ENCODE measurements at regions not wholly inside any gene's neighbourhood (a gene's known extent, or its start where the extent isn't known, plus 50 kb on each side); places are given as distances from the start of the nearest gene placed in this dataset.
"Not testable (repeated sequence)": the region's sequence is repeated elsewhere in the genome, so short reads cannot be mapped to it uniquely, and the experiment has no call there.

DNA sequence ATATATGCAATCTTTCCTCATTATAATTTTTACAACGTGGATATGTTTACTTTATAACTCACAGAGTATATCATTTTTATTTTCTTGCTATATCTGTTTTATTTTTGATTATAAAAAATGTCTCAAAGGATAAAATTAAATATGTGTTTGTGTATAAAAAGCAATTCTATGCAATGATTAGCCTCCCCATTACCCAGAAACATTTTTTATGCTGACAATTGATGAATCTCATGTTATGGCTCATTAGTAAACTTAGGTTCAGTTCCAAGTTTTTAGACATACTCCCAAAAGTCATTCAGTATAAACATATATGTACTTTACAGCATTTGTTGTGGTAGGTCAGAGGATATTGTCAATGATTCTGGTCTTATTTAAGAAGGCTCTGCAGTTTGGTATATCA is 540.1 kb upstream of the SPRY2 start:
- no peak overlapping the region for H3K27ac ChIP-seq
- H3K27me3 ChIP-seq = no peaks in the 10 kb centered on the region

DNA sequence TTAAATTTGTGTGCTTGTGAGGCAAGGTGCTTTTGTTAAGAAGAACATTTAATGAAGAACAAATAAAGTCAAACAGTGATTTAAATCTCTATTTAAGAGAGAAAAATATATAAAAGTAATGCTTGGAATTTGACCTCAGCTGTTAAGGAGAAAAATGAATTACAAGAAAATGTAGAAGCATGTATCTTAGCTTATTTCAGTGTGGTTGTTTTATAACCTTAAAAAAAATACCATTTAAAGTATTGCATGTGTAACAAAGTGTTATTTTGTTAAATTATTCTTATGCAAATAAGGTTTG is 537.0 kb upstream of the SPRY2 start:
- no peak for DNase-seq
- H3K4me1 ChIP-seq = peaks cover 16% of the 10 kb centered on the region
- H3K4me3 ChIP-seq = no peak overlapping the region
- H3K27ac ChIP-seq = no peak overlapping the region
- no peaks in the 10 kb centered on the region for H3K36me3 ChIP-seq
- H3K9me3 ChIP-seq (replicated peaks) = no peaks in the 10 kb centered on the region
- H3K27me3 ChIP-seq = no peaks in the 10 kb centered on the region

More for the DNA sequence above, 540.1 kb upstream of the SPRY2 start:
- no peaks in the 10 kb centered on the region for H3K9me3 ChIP-seq (replicated peaks)
- H3K4me3 ChIP-seq = no peak overlapping the region
- DNase-seq = no peak
- H3K36me3 ChIP-seq = no peaks in the 10 kb centered on the region
- H3K4me1 ChIP-seq = peaks cover 8% of the 10 kb centered on the region; the same call in 1 of the 2 replicates

DNA sequence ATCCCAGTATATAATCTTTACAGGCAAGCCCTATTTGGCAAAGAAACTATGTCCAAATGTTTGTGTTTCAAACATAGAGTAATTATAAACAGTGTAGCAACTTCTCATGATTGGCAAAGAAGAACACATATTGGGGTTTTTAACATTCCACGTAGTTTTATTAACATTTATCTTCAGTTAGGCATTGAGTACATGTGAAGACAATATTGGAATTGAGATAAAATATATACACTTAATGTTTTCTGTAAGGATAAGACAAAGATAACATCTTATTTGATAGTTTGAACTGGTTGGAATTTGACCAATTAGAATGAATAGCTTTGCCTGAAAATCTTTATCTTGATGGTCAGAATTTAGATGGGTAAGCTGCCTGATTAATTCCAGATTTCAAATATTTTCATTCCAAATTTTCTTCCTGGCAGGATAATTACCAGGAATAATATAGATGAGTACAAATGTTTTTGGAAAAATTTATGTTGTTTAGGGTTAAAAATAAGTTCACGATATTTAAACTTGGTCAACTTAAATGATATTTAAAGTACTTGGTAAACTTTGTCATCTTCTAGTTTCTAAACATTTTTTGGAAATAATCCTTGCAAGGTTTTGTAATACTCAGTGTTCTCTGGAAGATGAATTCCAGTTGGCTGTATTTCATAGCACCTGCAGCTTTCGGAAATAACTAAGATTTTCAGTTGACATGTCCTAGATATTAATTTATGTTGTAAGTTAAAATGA is 536.5 kb upstream of the SPRY2 start:
- H3K4me3 ChIP-seq = no peak overlapping the region
- H3K36me3 ChIP-seq = no peaks in the 10 kb centered on the region
- no peaks in the 10 kb centered on the region for H3K27me3 ChIP-seq
- DNase-seq = no peak
- no peak overlapping the region for H3K27ac ChIP-seq
- no peaks in the 10 kb centered on the region; the same call in 1 of the 2 replicates for H3K9me3 ChIP-seq (replicated peaks)
- H3K4me1 ChIP-seq = peaks cover 19% of the 10 kb centered on the region

DNA sequence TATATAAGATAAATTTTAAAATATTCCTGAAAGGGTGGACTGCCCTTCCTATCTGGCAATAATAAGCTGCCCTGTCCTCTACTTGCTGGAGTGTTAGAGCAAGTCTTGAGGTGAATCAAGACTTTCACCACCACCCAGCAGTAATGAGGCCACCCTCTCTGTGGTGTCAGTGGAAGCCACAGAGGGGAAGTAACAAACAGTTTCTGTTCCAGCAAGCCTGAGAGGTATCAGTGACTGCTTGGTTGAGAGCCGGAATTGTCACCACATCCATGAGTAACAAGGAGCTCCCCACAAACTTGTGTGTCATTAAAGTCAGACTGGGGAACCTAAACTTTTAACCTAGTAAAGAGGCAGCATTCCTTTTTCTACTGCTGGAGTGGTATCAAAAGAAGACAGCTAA is 532.7 kb upstream of the SPRY2 start:
- H3K27me3 ChIP-seq = no peaks in the 10 kb centered on the region
- no peaks in the 10 kb centered on the region; the same call in 1 of the 2 replicates for H3K9me3 ChIP-seq (replicated peaks)
- peaks cover 30% of the 10 kb centered on the region for H3K4me1 ChIP-seq
- H3K36me3 ChIP-seq = no peaks in the 10 kb centered on the region
- H3K4me3 ChIP-seq = no peak overlapping the region
- peak in 1 of 2 experiments; percentile 15 for DNase-seq
- H3K27ac ChIP-seq = no peak overlapping the region

DNA sequence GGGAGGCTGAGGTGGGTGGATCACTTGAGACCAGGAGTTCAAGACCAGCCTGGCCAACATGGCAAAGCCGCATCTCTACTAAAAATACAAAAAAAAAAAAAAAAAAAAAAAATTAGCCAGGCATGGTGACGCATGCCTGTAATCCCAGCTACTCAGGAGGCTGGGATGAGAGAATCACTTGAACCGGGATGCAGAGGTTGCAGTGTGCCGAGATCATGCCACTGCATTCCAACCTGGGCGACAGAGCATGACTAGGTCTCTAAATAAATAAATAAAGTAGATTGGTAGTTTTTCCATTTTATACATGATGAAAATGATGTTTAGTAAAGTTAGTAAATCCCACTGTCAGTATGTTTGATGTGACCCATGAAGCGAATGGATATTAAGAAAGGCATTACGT is 531.0 kb upstream of the SPRY2 start:
- H3K36me3 ChIP-seq; DNase-seq; H3K9me3 ChIP-seq (replicated peaks); H3K27me3 ChIP-seq; H3K4me3 ChIP-seq: not testable (repeated sequence)
- peak overlapping the region; percentile 61 for H3K27ac ChIP-seq
- H3K4me1 ChIP-seq = peaks cover 30% of the 10 kb centered on the region

- H3K36me3 ChIP-seq = no peaks in the 10 kb centered on the region
- H3K27ac ChIP-seq = peak overlapping the region; percentile 61
- H3K9me3 ChIP-seq (replicated peaks) = no peaks in the 10 kb centered on the region; the same call in 1 of the 2 replicates
- H3K27me3 ChIP-seq = no peaks in the 10 kb centered on the region
- DNase-seq = peak; percentile 67 to 93
- peak overlapping the region; percentile 21 for H3K4me3 ChIP-seq
- peaks cover 30% of the 10 kb centered on the region for H3K4me1 ChIP-seq
Observed at GRCh38 chr13:80871481-80871880, 530.6 kb upstream of the SPRY2 start.

DNA sequence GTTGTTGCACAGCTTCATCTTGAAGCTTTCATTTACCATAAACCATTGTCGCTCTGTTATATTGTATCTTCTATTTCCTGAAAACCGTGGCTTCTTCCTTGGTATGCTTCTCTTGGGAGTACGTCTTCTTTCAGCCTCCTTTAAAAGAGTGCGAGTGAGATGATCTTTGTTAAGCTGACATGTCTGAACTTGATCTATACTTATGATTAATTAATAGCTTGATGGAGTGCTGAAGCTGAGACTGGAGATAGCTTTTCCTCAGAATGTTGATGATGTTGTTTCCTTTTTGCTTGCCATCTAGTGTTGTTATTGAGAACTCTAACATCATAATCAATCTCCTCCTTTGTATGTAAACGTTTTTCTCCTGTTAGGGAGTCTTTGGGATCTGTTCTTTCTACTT is 529.3 kb upstream of the SPRY2 start:
- peaks cover 30% of the 10 kb centered on the region for H3K4me1 ChIP-seq
- peak in 1 of 2 experiments; percentile 14 for DNase-seq
- H3K9me3 ChIP-seq (replicated peaks) = no peaks in the 10 kb centered on the region; the same call in 1 of the 2 replicates
- H3K4me3 ChIP-seq = no peak overlapping the region
- no peak overlapping the region for H3K27ac ChIP-seq
- H3K36me3 ChIP-seq = no peaks in the 10 kb centered on the region
- H3K27me3 ChIP-seq = no peaks in the 10 kb centered on the region

DNA sequence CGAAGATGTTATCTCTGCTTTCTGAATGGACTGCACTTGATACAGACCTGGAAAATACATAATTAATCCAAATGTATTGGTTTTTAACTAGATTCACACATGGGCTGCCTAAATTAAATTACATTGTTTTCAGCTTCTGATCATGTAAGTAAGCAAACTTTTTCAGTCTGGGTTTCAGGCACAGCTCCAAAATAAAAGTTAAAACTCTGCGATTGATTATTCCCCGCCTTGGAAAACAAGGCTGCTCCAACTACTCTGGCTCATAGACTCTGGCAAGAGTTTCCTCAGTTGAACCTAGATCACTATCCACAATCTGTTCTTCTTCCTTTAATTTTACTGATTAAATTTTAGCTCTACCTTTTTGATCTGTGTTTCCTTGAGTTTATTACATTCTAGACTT is 526.0 kb upstream of the SPRY2 start:
- Histone ChIP-seq H3K4me1 (peaks cover 24% of the 10 kb centered on the region), H3K9me3 (replicated peaks) (peaks cover 5% of the 10 kb centered on the region; the same call in 1 of the 2 replicates), H3K27ac (no peak overlapping the region), H3K4me3 (no peak overlapping the region), H3K36me3 (no peaks in the 10 kb centered on the region), H3K27me3 (no peaks in the 10 kb centered on the region)
- DNase-seq = no peak

GRCh38 chr13:80865329-80865728 is 524.4 kb upstream of the SPRY2 start:
- Histone ChIP-seq H3K4me1 (peaks cover 18% of the 10 kb centered on the region), H3K4me3 (no peak overlapping the region), H3K9me3 (replicated peaks) (peaks cover 5% of the 10 kb centered on the region; the same call in 1 of the 2 replicates), H3K27me3 (no peaks in the 10 kb centered on the region), H3K36me3 (no peaks in the 10 kb centered on the region), H3K27ac (no peak overlapping the region)
- DNase-seq = no peak

DNA sequence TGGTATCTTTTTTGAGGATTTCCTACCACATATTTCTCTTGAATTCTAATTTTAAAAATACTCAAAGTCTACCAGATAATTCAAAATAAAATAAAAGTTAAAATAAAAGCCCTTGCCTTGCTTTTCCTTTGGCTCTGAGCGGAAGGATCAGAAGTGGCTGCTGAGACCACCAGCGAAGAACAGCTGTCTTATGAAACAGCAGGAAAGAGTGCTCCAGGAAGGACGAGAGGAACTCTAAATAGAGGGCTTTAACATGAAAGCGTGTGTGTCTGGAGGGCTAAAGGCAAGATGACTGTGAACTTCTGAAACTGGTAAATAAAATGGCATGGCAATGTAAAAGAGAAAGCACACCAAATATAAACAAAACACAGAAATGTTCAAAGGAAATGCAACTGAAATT is 521.5 kb upstream of the SPRY2 start:
- no peak overlapping the region for H3K4me3 ChIP-seq
- no peaks in the 10 kb centered on the region for H3K27me3 ChIP-seq
- peaks cover 11% of the 10 kb centered on the region for H3K4me1 ChIP-seq
- peak overlapping the region; percentile 40 for H3K27ac ChIP-seq
- DNase-seq = peak; percentile 77 to 92
- H3K9me3 ChIP-seq (replicated peaks) = peaks cover 5% of the 10 kb centered on the region; the same call in 1 of the 2 replicates
- no peaks in the 10 kb centered on the region for H3K36me3 ChIP-seq

DNA sequence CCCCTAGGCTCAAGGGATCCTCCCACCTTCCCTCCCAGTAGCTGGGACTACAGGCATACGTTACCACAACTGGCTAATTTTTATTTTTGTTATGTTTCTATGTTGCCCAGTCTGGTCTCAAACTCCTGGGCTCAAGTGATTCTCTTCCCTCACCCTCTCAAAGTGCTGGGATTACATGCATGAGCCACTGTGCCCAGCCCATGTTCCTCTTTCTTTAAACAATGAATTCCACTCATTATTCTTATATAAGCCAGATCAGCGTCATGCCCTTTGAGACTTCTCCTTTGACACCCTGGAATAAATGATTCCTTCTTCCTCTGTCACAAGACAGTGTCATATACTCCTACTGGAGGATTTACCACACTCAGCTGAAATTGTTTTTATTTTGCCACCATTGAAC is 519.9 kb upstream of the SPRY2 start:
- H3K27ac ChIP-seq = no peak overlapping the region
- H3K4me1 ChIP-seq = peaks cover 11% of the 10 kb centered on the region
- DNase-seq = no peak
- no peaks in the 10 kb centered on the region for H3K36me3 ChIP-seq
- H3K4me3 ChIP-seq = no peak overlapping the region
- H3K27me3 ChIP-seq = no peaks in the 10 kb centered on the region
- peaks cover 5% of the 10 kb centered on the region; the same call in 1 of the 2 replicates for H3K9me3 ChIP-seq (replicated peaks)

GRCh38 chr13:80858131-80858530 is 517.2 kb upstream of the SPRY2 start:
- no peak overlapping the region for H3K4me3 ChIP-seq
- peaks cover 11% of the 10 kb centered on the region for H3K4me1 ChIP-seq
- no peaks in the 10 kb centered on the region for H3K9me3 ChIP-seq (replicated peaks)
- DNase-seq = no peak
- no peak overlapping the region for H3K27ac ChIP-seq
- H3K36me3 ChIP-seq = no peaks in the 10 kb centered on the region
- H3K27me3 ChIP-seq = no peaks in the 10 kb centered on the region

GRCh38 chr13:80857321-80857720 is 516.4 kb upstream of the SPRY2 start:
- Histone ChIP-seq H3K9me3 (replicated peaks) (no peaks in the 10 kb centered on the region; the same call in 1 of the 2 replicates), H3K36me3 (no peaks in the 10 kb centered on the region), H3K4me1 (peaks cover 6% of the 10 kb centered on the region), H3K4me3 (no peak overlapping the region), H3K27ac (no peak overlapping the region), H3K27me3 (no peaks in the 10 kb centered on the region)
- DNase-seq = no peak

DNA sequence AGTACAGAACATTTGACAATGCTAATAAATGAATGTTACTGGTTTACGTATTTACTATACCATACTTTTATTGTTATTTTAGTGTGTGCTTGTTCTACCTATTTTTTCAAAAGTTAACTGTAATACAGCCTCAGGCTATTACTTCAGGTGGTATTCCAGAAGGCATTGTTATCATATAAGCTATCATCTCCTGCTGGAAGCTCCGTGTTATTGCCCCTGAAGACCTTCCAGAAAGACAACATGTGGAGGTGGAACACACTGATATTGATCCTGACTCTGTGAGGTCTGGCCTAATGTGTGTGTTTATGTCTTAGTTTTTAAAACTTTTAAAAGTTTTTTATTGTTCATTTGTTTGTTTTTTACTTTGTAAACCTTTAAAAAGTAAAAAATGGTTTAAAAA is 509.8 kb upstream of the SPRY2 start:
- no peaks in the 10 kb centered on the region; the same call in 1 of the 2 replicates for H3K9me3 ChIP-seq (replicated peaks)
- H3K4me3 ChIP-seq = no peak overlapping the region
- H3K4me1 ChIP-seq = no peaks in the 10 kb centered on the region
- H3K27me3 ChIP-seq = no peaks in the 10 kb centered on the region
- H3K27ac ChIP-seq = no peak overlapping the region
- no peak for DNase-seq
- no peaks in the 10 kb centered on the region for H3K36me3 ChIP-seq

DNA sequence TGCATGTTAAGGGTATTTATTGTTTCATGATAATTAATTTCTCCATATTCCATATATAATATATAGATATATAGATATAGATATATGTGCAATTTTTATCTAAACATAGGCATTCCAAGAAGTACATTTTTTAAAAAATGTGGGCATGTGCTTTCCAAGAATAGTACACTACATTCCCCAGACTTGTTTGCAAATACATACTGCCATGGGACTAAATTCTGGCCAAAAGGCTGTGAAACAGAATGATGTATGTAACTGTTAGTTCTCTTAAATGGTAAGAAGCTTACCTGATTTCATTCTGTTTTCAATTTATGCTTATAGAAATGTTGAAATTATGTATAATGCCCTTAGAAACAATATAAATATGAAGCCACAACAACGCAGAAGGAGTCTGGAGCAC is 503.2 kb upstream of the SPRY2 start:
- Histone ChIP-seq H3K4me3 (no peak overlapping the region), H3K27ac (no peak overlapping the region), H3K9me3 (replicated peaks) (no peaks in the 10 kb centered on the region), H3K4me1 (peaks cover 18% of the 10 kb centered on the region), H3K36me3 (no peaks in the 10 kb centered on the region), H3K27me3 (no peaks in the 10 kb centered on the region)
- DNase-seq = no peak

DNA sequence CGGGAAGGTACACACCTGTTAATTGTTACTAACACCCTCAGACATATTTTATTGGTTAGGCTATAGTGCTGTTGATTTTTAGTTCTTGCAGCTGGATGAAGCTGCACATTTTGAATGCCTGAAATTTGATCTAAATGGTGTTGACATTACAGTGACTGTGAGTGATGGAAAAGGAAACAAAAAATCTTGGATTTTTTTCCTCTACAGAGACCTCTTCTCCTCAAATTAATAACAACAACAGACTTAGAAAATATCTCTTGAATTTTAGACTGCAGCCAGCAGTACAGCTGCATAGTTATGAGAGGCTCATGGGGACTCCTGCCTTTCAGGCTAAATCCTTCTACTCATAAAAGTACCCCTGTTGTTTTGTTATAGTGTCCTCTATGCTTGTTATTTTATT is 500.5 kb upstream of the SPRY2 start:
- Histone ChIP-seq H3K27me3 (no peaks in the 10 kb centered on the region), H3K27ac (peak overlapping the region; percentile 58), H3K9me3 (replicated peaks) (no peaks in the 10 kb centered on the region; the same call in 1 of the 2 replicates), H3K4me1 (peaks cover 18% of the 10 kb centered on the region), H3K4me3 (peak overlapping the region; percentile 31), H3K36me3 (no peaks in the 10 kb centered on the region)
- no peak for DNase-seq
